GM19395 (cell line): ENCODE measurements at regions not wholly inside any gene's neighbourhood (a gene's known extent, or its start where the extent isn't known, plus 50 kb on each side); places are given as distances from the start of the nearest gene placed in this dataset.

Experiments
- ATAC-seq: cut with Tn5 transposase; IDR thresholded peaks from one replicate; pipeline ENCODE4 v1.9.1; 2021; ENCODE audit warnings: mild to moderate bottlenecking, moderate library complexity; ENCODE audit not compliant: unreplicated experiment

DNA sequence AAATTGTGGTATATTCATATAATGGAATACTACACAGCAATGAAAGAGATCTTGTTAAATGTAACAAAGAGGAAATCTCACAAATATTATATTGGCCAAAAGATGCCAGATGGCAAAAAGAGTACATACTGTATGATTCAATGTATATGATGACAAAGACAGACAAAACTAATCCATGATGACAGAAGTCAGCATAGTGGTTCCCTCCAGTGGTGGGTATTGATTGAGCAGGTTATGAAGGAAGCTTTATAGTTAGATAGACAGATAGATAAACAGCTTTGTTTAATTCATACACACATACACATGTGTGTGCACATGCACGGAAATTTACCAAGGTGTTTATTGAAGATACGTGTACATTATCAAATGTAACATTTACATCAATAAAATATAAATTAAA is 74.4 kb upstream of the SMIM36 start:
- no peak for ATAC-seq

DNA sequence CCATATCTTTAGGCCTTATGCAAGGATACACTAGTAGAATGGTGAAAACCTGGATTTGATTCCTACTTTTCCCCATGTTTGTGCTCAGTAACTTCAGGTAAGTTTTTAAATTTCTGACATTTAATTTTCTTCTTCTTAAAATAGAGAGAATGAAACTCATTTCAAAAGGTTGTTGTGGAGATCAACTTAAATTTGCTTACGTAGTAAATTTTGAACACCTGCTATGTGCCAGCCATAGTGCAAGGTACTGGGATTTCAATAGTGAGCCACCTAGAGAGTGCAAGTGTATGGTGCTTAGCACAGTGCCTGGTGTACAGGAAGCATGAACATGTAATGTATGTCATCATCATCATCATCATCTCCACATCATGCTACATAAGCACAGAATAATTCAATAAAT is 73.6 kb upstream of the SMIM36 start:
- no peak for ATAC-seq

DNA sequence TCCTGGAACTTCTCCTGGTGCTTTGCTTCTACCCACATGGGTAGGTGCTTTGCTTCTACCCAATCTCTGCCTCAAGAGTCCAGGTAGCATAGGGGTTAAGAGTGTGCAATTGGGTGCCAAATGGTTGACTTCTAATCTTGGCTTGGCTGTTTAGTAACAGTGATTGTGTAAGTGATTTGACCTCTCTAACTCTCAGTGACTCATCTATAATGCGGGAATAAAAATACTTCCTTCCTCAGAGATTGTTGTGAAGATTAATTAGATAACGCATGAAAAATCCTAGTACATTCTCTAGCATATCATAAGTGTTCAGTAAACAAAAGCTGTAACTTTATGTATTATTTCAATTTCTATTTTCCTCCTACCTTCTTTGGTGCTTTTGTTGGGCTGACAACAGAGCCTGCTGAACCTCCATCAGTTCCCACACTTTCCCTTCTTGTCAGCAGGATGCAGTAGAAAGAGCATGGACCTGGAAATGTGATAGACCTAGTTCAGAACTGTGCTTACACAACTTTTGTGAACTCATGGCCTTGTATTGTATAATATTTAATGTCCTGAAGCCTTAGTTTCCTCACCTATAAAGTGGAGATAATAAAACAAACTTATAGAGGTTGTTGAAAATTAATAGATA is 72.9 kb upstream of the SMIM36 start:
- ATAC-seq: no peak

DNA sequence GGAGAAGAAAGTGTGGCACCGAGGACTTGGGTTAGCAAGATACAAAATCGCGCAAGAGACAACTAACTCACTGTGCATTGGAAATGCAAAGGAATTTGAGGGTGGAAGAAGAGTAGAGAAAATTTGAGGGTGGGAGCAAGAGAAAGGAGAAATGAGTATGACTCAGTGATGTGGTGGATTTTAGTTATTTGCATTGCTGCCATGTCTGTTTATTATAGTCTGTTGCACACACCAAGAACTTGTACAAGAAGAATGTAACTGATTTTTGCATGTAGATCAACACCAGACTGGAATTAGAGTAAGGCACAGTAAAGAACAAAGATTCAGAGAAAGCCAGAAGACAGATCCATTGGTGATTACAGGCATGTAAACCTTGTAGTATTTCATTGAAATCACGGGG is 71.6 kb upstream of the SMIM36 start:
- ATAC-seq: no peak

DNA sequence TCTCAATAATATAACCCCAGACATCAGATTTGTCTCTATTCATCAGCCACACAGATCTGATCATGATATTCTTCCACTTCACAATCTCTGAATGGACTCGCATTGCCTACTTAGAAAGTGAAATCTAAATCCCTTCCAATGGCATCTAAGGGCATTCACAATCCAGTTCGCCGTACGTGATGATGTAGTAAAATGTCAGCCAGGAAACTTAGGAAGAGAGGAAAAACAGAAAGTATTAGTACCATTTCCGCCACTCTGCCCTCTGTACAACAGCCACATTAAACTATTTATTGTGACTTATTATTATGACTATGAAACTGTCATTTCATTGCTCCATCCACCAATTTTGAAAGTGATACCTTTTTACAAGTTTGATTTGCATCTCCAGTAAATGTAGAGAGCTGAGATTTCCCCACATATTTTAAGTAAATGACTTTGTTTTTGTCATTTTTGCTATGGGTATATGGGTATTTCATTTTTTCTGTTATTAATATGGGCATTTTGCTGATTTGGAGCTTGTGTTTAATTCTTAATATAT is 69.4 kb upstream of the SMIM36 start:
- peak; percentile 70 for ATAC-seq

DNA sequence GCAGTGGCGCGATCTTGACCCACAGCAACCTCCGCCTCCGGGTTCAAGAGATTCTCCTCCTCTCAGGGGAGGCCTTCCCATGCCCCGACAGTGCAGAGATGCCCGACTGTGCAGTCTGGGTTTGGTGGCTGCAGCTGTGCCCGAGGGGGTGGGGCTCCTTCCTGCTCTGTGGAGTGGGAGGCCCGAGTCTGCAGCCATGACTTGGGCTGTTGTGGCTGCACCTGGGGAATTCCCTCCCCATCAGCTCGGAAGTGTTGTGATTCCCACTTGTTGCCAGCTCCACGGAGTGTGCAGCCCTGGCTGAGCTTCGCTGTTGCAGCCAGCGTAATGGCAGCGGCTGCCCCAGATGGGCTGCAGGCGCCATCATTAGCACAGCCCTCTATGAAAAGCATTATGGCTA is 66.4 kb upstream of the SMIM36 start:
- ATAC-seq: peak; percentile 18

DNA sequence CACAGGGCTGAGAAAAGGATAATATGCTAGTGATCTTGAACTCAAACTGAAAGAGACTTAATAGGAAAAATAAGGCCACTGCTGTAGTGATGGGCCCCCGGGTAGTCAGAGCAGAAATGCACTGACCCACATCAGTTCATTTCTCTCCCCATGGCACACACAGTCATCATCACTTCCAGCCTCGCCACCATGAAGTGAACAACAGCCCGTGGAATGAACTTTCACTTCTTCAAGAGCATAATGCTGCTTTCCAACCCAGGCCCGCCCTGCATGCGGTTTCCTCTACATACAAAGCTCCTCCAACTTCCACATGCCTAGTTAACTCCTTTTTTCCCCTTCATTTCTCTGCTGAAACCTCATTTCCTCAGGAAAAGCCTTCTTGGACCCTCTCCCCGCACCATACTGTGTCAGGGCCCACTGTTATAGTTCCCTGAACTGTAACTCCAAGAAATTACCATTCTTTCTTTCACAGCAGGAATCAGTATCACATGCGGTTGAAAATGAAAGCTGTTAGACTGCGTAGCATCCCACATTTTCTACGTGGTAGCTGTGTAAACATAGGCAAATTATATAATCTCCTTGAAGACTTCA is 65.8 kb upstream of the SMIM36 start:
- peak; percentile 74 for ATAC-seq

DNA sequence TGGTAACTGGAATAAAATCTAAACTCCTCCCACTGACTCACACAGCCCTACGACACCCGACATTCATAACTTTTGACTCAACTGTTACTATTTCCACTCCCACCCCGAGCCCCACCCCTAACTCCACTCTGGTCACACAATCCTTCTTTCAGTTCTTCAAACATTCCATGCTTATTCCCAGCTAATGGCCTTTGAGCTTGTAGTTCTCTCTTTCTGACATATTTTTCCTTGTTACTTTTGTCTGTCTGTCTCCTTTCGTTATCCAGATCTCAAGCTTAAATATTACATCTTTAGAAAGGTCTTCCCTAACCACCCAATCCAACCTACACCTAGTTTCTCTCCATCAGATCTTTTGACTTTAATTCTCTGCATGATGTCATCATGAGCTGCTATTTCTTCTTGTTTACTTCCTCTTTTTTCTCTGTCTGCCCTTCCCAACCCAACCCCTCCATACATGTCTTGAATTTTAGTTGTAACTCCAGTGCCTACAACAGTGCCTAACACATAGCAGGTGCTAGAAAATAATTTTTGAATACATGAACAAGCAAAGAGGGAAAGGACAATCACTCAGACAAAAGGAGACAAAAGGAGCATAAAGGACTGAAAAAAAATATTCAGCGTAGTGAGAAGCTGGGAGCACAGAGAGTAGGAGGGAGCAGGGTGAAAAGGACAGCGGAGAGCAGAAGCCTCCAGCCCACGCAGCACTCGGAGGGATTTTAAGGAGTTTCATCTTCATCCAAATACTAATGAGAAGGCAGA is 65.2 kb upstream of the SMIM36 start:
- ATAC-seq: peak; percentile 16

DNA sequence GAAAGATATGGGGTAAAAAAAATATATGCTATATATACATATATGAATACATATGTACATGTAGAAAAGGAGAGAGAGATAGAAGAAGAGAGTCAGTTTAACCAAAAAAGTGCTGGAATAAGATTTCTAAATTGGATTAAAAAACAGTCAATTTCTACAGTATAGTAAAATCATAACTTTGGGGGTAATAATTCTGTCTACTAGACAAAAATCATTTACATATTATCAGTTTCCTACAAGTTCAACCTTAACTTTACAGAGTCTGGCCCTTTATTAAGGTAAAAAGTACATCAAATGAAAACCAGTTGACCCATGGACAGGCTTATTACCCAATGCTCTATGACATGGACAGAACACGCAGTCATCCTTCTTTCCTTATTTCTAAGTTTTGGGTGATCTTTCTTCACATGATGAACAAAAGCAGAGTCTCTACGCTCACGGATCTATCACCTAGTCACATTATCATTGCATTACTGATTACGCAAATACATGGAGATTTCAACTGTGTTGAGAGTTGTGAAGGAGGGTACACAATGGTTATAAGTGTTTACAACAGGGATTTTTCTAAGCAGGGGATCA is 63.9 kb upstream of the SMIM36 start:
- no peak for ATAC-seq

DNA sequence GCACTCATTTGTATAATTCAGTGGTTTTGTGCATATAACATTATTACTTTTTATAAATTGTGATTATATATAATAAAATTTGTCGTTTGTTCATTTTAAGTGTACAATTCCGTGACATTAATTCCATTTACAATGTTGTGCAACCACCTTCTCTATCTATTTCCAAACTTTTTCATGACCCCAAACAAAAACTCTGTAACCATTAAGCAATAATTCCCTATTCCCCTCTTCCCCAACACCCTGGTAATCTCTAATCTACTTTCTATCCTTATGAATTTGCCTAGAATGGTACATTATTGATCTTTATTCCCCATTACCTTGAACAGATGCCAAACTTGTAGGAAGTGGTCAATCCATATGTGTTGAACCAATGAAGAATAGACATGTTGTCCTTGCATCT is 61.3 kb upstream of the SMIM36 start:
- ATAC-seq: no peak

DNA sequence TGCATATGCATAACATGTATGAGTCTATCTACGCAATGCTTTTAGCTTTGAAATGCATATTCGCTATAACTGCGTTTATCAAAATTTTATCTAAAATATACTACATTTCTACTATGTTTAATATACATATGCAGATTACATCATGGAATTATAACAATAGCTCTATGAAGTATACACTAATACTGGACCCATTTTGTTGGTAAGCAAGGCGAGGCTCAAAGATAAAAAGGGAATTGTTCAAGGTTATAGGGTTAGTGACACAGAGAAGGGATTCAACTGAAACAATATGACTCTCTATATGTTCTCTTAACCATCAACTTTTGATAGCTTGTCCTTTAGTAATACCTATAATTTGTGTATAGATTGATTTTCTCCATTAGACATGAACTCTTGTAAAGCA is 60.9 kb upstream of the SMIM36 start:
- no peak for ATAC-seq

DNA sequence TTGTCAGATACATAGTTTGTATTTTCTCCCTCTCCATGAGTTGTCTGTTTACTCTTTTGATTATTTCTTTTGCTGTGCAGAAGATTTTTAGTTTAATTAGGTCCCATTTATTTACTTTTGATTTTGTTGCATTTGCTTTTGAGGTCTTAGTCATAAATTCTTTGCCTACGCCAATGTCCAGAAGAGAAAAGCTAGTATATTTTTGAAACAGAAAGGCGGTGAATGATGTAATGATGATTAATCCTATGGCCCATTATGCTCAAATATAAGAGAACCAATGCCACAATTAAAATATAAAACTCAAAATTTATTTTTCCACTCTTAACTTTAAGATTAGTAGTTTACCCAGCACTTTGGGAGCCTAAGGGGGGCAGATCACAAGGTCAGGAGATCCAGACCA is 59.8 kb upstream of the SMIM36 start:
- ATAC-seq: no peak

DNA sequence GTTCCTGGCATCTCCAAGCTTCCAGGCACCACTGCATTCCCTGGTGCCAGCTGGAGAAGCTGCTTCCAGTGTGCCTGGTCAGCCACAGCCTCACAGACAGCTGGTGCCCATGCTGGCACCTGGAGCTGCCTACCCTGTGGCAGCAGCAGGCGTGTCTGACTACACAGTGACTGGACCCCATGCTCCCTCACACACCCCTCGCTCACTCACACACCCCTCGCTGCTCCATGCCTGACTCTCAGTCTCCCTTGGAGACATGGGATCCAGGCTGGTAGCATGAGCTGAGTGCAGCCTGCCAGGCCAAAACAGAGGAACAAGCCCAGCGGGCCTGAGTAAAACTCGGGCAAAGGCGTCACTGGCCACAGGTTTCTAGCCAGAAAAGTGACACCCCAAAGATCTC is 59.1 kb upstream of the SMIM36 start:
- ATAC-seq: no peak

DNA sequence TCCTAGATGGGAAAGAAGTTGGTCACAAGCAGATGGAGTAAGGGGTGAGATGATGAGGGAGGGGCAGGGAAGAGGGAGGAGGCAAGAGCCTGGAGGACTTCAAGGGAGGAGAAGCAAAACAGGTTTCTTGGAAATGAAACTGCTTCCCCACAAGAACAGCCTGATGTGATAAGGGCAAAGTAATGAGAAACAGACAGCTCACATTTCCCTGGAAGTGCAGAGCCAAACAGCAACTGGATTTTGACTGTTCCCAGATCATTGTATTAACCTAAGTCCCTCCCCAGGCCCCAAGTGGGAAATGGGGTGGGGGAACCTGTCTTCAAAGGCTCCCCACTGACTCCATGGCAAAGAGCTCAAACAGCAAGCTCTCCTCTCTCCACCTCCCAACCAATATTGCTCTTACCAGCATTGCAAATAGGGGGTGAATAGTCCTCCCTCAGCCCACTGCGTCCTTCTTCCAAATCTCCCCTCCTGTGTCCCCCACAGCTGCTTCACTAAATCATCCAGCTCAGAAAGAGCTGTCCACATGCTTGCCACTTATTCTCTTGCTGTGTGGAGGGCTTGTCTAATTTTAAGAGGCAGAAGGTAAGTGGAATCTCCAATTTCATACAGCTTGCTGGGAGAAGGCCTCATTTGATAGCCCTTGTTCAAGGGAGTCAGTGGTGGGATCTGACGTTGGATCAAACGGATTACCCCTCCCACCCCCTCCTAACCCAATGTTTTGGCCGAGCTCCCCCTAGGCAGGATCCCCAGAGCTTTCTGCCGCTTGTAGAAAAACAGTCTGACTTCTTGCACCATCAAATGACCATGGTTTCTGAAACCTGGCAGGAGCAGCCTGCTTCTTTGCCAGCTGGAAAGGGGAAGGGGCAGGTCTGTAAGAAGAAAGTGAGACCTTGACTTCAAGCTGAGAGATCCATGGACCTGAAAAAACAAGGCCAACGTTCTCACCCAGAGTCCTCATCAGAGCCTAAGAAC is 56.3 kb upstream of the SMIM36 start:
- ATAC-seq: no peak

DNA sequence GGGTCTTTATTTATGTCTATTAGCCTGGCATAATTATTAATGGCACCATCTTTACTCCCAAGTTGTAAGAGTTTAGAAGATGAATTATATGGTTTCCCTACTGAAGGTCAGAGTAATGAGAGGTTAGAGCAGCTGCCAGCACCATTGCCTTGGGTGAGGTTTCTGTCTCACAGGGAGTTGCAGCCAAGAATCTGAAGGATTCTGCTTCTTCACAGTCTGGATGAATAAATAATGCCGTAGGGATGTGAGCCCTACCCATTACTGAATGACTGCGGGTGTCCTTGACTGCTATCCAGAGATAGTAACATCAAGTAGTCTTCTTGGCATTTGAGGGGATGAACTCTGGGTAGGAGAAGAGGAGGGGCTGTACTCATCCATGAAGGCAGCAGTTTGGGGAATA is 52.8 kb upstream of the SMIM36 start:
- no peak for ATAC-seq

DNA sequence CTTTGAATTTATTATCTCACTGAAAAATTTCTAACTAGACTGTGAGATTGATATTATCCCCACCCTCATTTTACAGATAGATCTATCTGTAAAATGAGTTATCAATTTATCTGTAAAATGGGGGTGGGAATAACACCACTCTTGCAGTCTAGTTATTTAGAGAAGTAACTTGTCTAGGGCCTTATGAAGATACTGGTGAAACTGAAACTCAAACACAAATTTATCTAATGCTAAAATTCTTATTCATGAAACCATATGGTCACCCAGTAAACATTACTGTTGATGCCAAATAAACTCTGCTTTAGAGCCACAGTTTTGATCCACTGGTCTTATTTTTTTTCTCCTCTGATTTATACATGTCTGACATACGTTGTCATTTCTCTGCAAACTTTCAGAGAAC is 52.1 kb upstream of the SMIM36 start:
- no peak for ATAC-seq

DNA sequence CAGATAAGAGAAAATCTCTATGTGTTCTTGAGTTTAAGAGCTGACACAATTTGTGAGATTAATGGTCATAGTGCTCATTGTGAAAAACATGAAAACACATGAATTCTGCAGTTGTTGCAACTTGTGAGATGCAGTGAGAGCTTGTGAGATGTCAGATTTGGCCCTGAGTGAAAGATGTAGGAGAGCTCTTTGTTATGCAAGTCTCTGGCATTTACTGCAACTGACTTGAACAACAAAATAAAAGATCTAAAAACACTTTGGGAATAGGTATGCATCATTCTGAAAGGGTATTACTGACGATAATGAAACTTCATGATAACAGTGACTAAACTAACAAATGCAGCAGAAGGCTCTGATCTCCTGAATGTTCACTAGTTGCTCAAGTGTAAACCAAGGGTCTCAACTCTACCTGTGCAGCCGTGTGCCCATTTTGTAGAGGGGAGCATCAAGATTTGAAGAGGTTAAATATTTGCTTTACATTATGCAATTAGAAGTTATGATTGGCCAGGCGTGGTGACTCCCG is 50.8 kb upstream of the SMIM36 start:
- ATAC-seq: no peak

DNA sequence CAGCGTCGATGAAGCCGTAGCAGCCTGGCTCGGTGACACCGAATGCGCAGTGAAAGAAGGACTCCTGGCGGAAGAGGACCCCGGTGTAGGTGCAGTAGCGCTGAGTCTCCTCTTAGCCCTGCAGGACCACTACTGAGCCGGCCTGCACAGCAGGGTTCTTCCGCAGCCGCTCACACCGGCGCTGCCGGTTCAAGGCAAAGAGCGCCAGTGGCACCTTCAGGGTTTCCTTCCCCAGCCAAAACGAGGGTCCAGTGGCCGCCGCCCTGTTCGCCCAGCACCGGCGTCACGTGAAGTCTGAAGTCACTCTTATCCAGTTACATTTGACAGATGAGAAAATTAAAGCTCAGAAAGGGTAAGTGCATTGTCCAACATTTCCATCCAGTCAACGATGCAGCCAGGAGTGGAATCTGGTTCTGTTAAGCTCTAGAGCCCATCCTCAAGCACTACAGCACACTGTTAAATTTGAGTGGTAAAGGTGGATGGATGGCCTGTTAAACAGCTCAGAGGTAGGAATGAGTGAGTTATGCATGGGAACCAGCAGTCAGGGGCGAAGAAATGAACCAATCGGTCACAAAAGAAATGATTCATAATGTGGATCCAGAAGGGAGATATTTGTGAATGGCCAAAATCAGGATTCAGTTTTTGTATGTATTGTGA is 50.2 kb upstream of the SMIM36 start:
- no peak for ATAC-seq
